ENCODE measurements at regions not wholly inside any gene's neighbourhood (a gene's known extent, or its start where the extent isn't known, plus 50 kb on each side); places are given as distances from the start of the nearest gene placed in this dataset.

DNA sequence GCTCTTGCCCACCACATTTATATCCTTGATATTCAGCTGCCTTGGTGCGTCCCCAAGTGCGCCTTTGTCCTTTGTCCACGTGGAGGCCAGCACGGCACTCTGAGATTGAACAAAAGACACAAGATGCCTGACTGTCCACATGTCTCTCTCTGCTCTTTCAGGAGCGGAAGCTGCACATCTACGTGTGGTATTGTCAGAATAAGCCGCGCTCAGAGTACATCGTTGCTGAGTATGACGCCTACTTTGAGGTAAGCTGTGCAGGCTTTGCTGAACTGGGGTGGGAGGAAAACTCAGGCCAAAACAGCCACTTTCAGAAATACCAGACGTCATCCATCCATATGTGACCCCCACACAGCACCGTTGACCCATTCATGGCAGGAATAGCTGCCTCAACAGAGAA lies 72.0 kb upstream of the UMPS start:
- Histone ChIP-seq H3K27ac (ENCODE audit: low read length) (no peak overlapping the region), H3K27me3 (ENCODE audit: control insufficient read depth, insufficient read depth, low read length) (peaks cover 23% of the 10 kb centered on the region), H3K9me3 (ENCODE audit: control insufficient read depth, insufficient read depth, low read depth, low read length) (no peaks in the 10 kb centered on the region), H3K36me3 (ENCODE audit: control insufficient read depth, insufficient read depth, low read length) (no peaks in the 10 kb centered on the region), H3K4me1 (ENCODE audit: control insufficient read depth, insufficient read depth, low read length) (no peaks in the 10 kb centered on the region), H3K4me3 (ENCODE audit: low read depth in 2 of 2, low read length in 2 of 2) (no peak overlapping the region)
- ATAC-seq (no peak), DNase-seq (ENCODE audit: low read depth, low spot score) (no peak)
- ChIA-PET CTCF (no interaction called here), POLR2A (no interaction called here)
- TF ChIP-seq, protein P1, sequence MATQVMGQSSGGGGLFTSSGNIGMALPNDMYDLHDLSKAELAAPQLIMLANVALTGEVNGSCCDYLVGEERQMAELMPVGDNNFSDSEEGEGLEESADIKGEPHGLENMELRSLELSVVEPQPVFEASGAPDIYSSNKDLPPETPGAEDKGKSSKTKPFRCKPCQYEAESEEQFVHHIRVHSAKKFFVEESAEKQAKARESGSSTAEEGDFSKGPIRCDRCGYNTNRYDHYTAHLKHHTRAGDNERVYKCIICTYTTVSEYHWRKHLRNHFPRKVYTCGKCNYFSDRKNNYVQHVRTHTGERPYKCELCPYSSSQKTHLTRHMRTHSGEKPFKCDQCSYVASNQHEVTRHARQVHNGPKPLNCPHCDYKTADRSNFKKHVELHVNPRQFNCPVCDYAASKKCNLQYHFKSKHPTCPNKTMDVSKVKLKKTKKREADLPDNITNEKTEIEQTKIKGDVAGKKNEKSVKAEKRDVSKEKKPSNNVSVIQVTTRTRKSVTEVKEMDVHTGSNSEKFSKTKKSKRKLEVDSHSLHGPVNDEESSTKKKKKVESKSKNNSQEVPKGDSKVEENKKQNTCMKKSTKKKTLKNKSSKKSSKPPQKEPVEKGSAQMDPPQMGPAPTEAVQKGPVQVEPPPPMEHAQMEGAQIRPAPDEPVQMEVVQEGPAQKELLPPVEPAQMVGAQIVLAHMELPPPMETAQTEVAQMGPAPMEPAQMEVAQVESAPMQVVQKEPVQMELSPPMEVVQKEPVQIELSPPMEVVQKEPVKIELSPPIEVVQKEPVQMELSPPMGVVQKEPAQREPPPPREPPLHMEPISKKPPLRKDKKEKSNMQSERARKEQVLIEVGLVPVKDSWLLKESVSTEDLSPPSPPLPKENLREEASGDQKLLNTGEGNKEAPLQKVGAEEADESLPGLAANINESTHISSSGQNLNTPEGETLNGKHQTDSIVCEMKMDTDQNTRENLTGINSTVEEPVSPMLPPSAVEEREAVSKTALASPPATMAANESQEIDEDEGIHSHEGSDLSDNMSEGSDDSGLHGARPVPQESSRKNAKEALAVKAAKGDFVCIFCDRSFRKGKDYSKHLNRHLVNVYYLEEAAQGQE (IDR thresholded peaks at IDR 0.05; ENCODE audit: insufficient read depth in 1 of 2, low read depth in 2 of 2, low read length in 1 of 2) = no peak
- TF ChIP-seq, protein P2, sequence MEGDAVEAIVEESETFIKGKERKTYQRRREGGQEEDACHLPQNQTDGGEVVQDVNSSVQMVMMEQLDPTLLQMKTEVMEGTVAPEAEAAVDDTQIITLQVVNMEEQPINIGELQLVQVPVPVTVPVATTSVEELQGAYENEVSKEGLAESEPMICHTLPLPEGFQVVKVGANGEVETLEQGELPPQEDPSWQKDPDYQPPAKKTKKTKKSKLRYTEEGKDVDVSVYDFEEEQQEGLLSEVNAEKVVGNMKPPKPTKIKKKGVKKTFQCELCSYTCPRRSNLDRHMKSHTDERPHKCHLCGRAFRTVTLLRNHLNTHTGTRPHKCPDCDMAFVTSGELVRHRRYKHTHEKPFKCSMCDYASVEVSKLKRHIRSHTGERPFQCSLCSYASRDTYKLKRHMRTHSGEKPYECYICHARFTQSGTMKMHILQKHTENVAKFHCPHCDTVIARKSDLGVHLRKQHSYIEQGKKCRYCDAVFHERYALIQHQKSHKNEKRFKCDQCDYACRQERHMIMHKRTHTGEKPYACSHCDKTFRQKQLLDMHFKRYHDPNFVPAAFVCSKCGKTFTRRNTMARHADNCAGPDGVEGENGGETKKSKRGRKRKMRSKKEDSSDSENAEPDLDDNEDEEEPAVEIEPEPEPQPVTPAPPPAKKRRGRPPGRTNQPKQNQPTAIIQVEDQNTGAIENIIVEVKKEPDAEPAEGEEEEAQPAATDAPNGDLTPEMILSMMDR (IDR thresholded peaks at IDR 0.05) = no peak
- no peak for TF ChIP-seq SIN3A (IDR thresholded peaks at IDR 0.05; ENCODE audit: borderline replicate concordance, insufficient read depth, low read depth, low read length)
- no peak for TF ChIP-seq POLR2AphosphoS5 (IDR thresholded peaks at IDR 0.05; ENCODE audit: low read depth, low read length)
- no peak for TF ChIP-seq TCF7L2 (IDR thresholded peaks at IDR 0.05; ENCODE audit: low read depth, low read length)
- no TSS peak for BruUV-seq (replicated peaks)
- intact Hi-C loops (cut with micrococcal nuclease; ENCODE audit: unreplicated experiment) (no loop called here), in situ Hi-C loops (cut with HindIII; ENCODE audit: low pct_unique_long_range_greater_than_20kb, low sequenced_read_pairs) (no loop called here)

DNA sequence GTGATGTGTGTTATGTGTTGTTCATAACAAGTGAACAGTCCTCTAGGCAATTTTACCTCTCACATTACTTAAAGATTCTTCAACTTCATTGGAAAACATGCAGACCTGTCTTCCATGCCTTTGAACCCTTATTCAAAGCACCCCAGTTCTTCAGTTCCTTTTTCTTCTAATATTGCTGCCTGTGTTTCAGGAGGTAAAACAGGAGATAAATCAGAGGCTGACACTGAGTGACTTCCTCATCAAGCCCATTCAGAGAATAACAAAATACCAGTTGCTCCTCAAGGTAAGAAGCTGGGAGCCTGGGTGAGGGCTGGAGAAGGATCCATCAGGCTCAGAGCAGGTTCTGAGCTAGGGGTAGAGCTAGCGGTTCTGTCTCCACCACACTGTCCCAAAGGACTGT lies 71.1 kb upstream of the UMPS start:
- Histone ChIP-seq H3K9me3 (ENCODE audit: control insufficient read depth, insufficient read depth, low read depth, low read length) (no peaks in the 10 kb centered on the region), H3K4me1 (ENCODE audit: control insufficient read depth, insufficient read depth, low read length) (no peaks in the 10 kb centered on the region), H3K4me3 (ENCODE audit: low read depth in 2 of 2, low read length in 2 of 2) (no peak overlapping the region), H3K27me3 (ENCODE audit: control insufficient read depth, insufficient read depth, low read length) (peaks cover 26% of the 10 kb centered on the region), H3K27ac (ENCODE audit: low read length) (no peak overlapping the region), H3K36me3 (ENCODE audit: control insufficient read depth, insufficient read depth, low read length) (no peaks in the 10 kb centered on the region)
- DNase-seq (ENCODE audit: low read depth, low spot score) (no peak), ATAC-seq (no peak)
- intact Hi-C loops (cut with micrococcal nuclease; ENCODE audit: unreplicated experiment) (no loop called here), in situ Hi-C loops (cut with HindIII; ENCODE audit: low pct_unique_long_range_greater_than_20kb, low sequenced_read_pairs) (no loop called here)
- ChIA-PET CTCF (no interaction called here), POLR2A (no interaction called here)
- TF ChIP-seq TCF7L2 (IDR thresholded peaks at IDR 0.05; ENCODE audit: low read depth, low read length) (no peak), SIN3A (IDR thresholded peaks at IDR 0.05; ENCODE audit: borderline replicate concordance, insufficient read depth, low read depth, low read length) (no peak), POLR2AphosphoS5 (IDR thresholded peaks at IDR 0.05; ENCODE audit: low read depth, low read length) (no peak)
- TF ChIP-seq, protein P2 (IDR thresholded peaks at IDR 0.05) = no peak
- TF ChIP-seq, protein P1 (IDR thresholded peaks at IDR 0.05; ENCODE audit: insufficient read depth in 1 of 2, low read depth in 2 of 2, low read length in 1 of 2) = no peak
- no TSS peak for BruUV-seq (replicated peaks)
